ENCODE measurements at regions not wholly inside any gene's neighbourhood (a gene's known extent, or its start where the extent isn't known, plus 50 kb on each side); places are given as distances from the start of the nearest gene placed in this dataset.

- TF ChIP-seq TAF1 (IDR thresholded peaks at IDR 0.05; ENCODE audit: borderline replicate concordance, low read depth, low read length) = no peak
- TF ChIP-seq POLR2AphosphoS5 (IDR thresholded peaks at IDR 0.05; ENCODE audit: low read depth, low read length) = no peak
- TF ChIP-seq POLR2A (IDR thresholded peaks at IDR 0.05; ENCODE audit: low read depth, low read length) = no peak
Measured at GRCh38 chr3:70747847-70748246, 435.4 kb upstream of the MDFIC2 start.
